ENCODE measurements at regions not wholly inside any gene's neighbourhood (a gene's known extent, or its start where the extent isn't known, plus 50 kb on each side); places are given as distances from the start of the nearest gene placed in this dataset.

- no peak for DNase-seq (ENCODE audit: low read depth in 1 of 2, low spot score in 1 of 2)
Measured at GRCh38 chr4:1543561-1543960, 137.3 kb upstream of the NKX1-1 start.

GRCh38 chr4:1542516-1543320 lies 136.5 kb upstream of the NKX1-1 start:
- DNase-seq (ENCODE audit: low read depth in 1 of 2, low spot score in 1 of 2), result no peak

GRCh38 chr4:1542226-1542490 lies 135.9 kb upstream of the NKX1-1 start:
- no peak for DNase-seq (ENCODE audit: low read depth in 1 of 2, low spot score in 1 of 2)

- DNase-seq (ENCODE audit: low read depth in 1 of 2, low spot score in 1 of 2), result no peak
Measured at GRCh38 chr4:1541449-1542225, 135.4 kb upstream of the NKX1-1 start.

- no peak for DNase-seq (ENCODE audit: low read depth in 1 of 2, low spot score in 1 of 2)
Measured at GRCh38 chr4:1540601-1541375, 134.5 kb upstream of the NKX1-1 start.

- DNase-seq (ENCODE audit: low read depth in 1 of 2, low spot score in 1 of 2), result no peak
Measured at GRCh38 chr4:1539859-1540600, 133.8 kb upstream of the NKX1-1 start.

GRCh38 chr4:1538941-1539772 lies 132.9 kb upstream of the NKX1-1 start:
- DNase-seq (ENCODE audit: low read depth in 1 of 2, low spot score in 1 of 2), result no peak

- no peak for DNase-seq (ENCODE audit: low read depth in 1 of 2, low spot score in 1 of 2)
Measured at GRCh38 chr4:1538096-1538410, 131.8 kb upstream of the NKX1-1 start.

GRCh38 chr4:1537410-1538095 lies 131.3 kb upstream of the NKX1-1 start:
- no peak for DNase-seq (ENCODE audit: low read depth in 1 of 2, low spot score in 1 of 2)

- no peak for DNase-seq (ENCODE audit: low read depth in 1 of 2, low spot score in 1 of 2)
Measured at GRCh38 chr4:1536579-1537409, 130.6 kb upstream of the NKX1-1 start.

- no peak for DNase-seq (ENCODE audit: low read depth in 1 of 2, low spot score in 1 of 2)
Measured at GRCh38 chr4:1535926-1536578, 129.8 kb upstream of the NKX1-1 start.

GRCh38 chr4:1534876-1535526 lies 128.8 kb upstream of the NKX1-1 start:
- no peak for DNase-seq (ENCODE audit: low read depth in 1 of 2, low spot score in 1 of 2)

- DNase-seq (ENCODE audit: low read depth in 1 of 2, low spot score in 1 of 2), result no peak
Measured at GRCh38 chr4:1534095-1534872, 128.0 kb upstream of the NKX1-1 start.

- DNase-seq (ENCODE audit: low read depth in 1 of 2, low spot score in 1 of 2), result no peak
Measured at GRCh38 chr4:1533501-1534064, 127.3 kb upstream of the NKX1-1 start.

GRCh38 chr4:1532549-1533395 lies 126.5 kb upstream of the NKX1-1 start:
- no peak for DNase-seq (ENCODE audit: low read depth in 1 of 2, low spot score in 1 of 2)
